Activated naive CD4-positive, alpha-beta T cell treated with anti-CD3 and anti-CD28 coated beads, Interleukin-2, amount 10 ng/mL, durations not matched to agents 7 days and 5 days (primary cell): ENCODE measurements at regions not wholly inside any gene's neighbourhood (a gene's known extent, or its start where the extent isn't known, plus 50 kb on each side); places are given as distances from the start of the nearest gene placed in this dataset.

Source experiments
- CTCF ChIA-PET: fragments of 350-600 bp; sonication (Branson Sonifier 250); formaldehyde crosslinking; loops from one replicate; lab custom pipeline; 2021; ENCODE audit warnings: antibody characterized with exemption; lab: Charles Lee
- DNase-seq: peaks from one replicate; pipeline ENCODE4 v3.0.0-alpha.2; 2020
- H3K27ac Mint-ChIP-seq: one replicate; pipeline ENCODE4 v1.8.0; 2021; ENCODE audit warnings: mild to moderate bottlenecking, moderate library complexity, mixed read lengths
- H3K27me3 Mint-ChIP-seq: one replicate; pipeline ENCODE4 v1.8.0; 2021; ENCODE audit warnings: mild to moderate bottlenecking, mixed read lengths
- H3K36me3 Mint-ChIP-seq: one replicate; pipeline ENCODE4 v1.8.0; 2021; ENCODE audit warnings: mixed read lengths
- H3K4me1 Mint-ChIP-seq: one replicate; pipeline ENCODE4 v1.8.0; 2021; ENCODE audit warnings: mixed read lengths
- H3K4me3 Mint-ChIP-seq: one replicate; pipeline ENCODE4 v1.8.0; 2021; ENCODE audit warnings: mild to moderate bottlenecking, moderate library complexity, mixed read lengths
- H3K9me3 Mint-ChIP-seq: one replicate; pipeline ENCODE4 v1.8.0; 2021; ENCODE audit warnings: mixed read lengths

GRCh38 chr11:116420030-116420429 lies 352.8 kb downstream of the BUD13 start:
- Mint-ChIP-seq H3K9me3 (no peaks in the 10 kb centered on the region), H3K4me1 (no peaks in the 10 kb centered on the region), H3K36me3 (no peaks in the 10 kb centered on the region), H3K27me3 (peaks cover 5% of the 10 kb centered on the region), H3K4me3 (no peak overlapping the region), H3K27ac (no peak overlapping the region)
- no peak for DNase-seq
- CTCF ChIA-PET: no interaction called here

DNA sequence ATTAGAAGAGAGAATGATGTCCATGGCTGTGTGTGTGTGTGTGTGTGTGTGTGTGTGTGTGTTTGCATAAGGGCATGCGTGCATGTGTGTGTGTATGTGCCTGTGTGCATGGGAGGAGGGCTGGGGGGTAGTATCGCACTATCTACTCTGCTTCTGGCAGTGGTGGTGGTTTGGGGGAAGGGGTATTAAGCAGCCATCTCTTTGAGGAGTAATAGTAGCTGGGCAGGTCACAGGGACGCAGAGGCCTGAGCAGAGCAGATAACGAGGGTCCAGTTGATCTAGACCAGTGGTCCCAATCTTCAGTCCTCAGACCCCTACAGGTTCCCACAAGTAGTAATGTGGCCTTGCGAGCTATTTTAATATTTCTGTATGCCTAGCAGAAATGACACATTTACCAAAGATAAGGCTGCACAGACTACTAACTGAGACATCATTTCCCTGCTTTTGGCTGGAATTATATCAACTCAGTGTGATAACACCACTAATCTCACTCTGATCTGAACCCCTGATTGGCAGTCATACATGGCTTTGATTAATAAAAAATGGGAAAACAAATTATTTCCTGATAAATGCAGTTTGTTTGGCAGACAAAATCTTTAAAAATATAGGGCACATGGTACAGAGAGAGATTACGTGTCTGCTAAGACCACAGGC lies 354.3 kb downstream of the BUD13 start:
- Mint-ChIP-seq H3K27ac (no peak overlapping the region), H3K36me3 (no peaks in the 10 kb centered on the region), H3K4me1 (no peaks in the 10 kb centered on the region), H3K4me3 (no peak overlapping the region), H3K27me3 (peaks cover 5% of the 10 kb centered on the region), H3K9me3 (no peaks in the 10 kb centered on the region)
- CTCF ChIA-PET: no interaction called here
- DNase-seq: no peak

- CTCF ChIA-PET: no interaction called here
- no peaks in the 10 kb centered on the region for H3K4me1 Mint-ChIP-seq
- H3K9me3 Mint-ChIP-seq: no peaks in the 10 kb centered on the region
- peaks cover 5% of the 10 kb centered on the region for H3K27me3 Mint-ChIP-seq
- H3K36me3 Mint-ChIP-seq: no peaks in the 10 kb centered on the region
- H3K27ac Mint-ChIP-seq: no peak overlapping the region
- no peak overlapping the region for H3K4me3 Mint-ChIP-seq
- no peak for DNase-seq
Observed at GRCh38 chr11:116416852-116417251, 355.9 kb downstream of the BUD13 start.

DNA sequence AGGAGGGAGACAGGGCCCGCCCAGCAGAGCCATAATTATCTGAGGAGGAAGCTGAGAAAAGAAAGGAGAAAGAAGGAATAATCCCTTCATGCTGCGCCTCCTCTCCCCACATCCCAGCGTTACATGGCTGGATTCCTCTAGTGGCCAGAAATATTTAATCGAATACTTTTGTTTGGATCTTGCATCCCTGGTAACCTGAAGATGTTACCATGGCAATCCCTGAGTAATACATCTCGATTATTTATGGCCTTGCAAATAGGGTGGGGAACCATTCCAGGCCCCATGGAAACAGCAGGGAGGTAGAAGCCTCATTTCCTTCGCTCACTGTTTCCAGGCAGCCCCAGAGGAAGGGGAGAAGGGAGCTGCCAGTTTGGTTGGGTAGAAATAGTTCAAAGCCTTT lies 357.7 kb downstream of the BUD13 start:
- H3K27me3 Mint-ChIP-seq: peaks cover 9% of the 10 kb centered on the region
- CTCF ChIA-PET: no interaction called here
- H3K27ac Mint-ChIP-seq: no peak overlapping the region
- no peak for DNase-seq
- no peaks in the 10 kb centered on the region for H3K9me3 Mint-ChIP-seq
- H3K4me3 Mint-ChIP-seq: no peak overlapping the region
- H3K4me1 Mint-ChIP-seq: no peaks in the 10 kb centered on the region
- H3K36me3 Mint-ChIP-seq: no peaks in the 10 kb centered on the region

DNA sequence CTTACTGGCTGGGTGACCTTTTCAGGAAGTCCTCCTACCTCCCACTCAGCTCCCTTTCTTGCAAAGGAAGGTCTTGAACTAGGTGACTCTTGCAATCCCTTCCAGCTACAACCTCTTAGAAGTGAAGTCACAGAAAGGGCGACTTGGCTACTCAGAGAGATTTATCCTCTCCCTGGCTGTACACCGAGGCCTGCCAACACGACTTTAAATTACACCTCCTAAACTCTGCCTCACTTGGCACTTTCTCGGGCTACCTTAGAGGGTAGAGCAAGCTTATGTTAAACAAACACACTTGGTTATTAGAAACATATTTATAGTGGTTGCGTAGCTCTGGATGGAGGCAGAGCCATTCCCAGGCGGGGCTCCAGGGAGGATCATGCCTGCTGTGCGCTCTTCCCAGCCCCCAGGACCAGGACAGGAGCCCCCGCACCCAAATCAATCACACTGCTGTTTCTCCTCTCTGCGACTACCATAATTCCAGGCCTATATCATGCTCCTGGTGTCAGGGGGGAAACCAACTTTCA lies 358.4 kb downstream of the BUD13 start:
- no peak overlapping the region for H3K4me3 Mint-ChIP-seq
- no peak for DNase-seq

DNA sequence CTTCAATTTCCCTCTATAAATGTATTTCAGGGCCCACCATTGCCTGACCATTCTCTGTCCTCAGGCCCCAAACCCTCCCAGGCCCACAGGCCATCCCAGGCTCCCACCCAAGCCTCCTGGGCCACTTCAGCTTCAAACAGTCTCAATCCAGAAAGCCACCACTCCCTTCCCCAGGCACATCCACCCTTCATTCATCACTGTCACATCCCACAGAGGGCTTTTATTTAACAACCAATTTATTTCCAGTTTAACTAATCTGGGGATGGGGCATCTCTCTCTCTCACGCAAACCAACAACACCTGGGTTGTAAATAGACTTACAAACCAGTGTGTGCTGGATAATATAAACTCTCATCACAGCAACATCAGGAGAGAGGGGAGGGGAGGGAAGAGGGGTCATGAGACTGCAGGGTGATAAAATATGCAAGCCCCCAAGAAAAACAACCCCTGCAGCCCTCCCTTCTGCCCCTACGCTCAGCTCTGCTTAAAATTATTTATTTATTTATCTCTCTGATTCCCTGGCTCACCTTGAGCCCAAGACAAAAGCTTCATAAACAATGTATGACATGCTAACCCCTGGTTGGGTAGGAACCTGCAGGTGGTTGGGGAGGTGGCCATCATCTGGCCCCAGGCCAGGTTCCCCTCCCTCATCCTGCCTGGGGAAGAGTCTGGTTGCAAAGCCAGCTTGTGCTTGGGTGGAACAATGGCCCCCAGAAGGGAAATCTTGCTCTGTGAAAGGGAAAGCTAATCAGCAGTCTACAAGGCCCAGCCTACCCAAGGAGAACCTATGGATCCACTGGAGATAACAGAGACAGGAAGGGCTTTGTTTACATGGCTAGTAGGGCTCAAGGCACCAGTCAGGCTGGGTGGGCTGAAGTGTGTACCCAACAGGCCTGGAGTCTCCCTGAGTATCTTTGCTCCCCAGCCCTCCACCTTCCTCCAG lies 359.2 kb downstream of the BUD13 start:
- Mint-ChIP-seq H3K27me3 (peaks cover 9% of the 10 kb centered on the region), H3K27ac (no peak overlapping the region), H3K36me3 (no peaks in the 10 kb centered on the region), H3K4me1 (no peaks in the 10 kb centered on the region), H3K4me3 (no peak overlapping the region), H3K9me3 (no peaks in the 10 kb centered on the region)
- CTCF ChIA-PET: no interaction called here
- DNase-seq: no peak

More for the DNA sequence above, 358.4 kb downstream of the BUD13 start:
- Mint-ChIP-seq H3K9me3 (no peaks in the 10 kb centered on the region), H3K27me3 (peaks cover 9% of the 10 kb centered on the region), H3K27ac (no peak overlapping the region), H3K36me3 (no peaks in the 10 kb centered on the region), H3K4me1 (no peaks in the 10 kb centered on the region)
- CTCF ChIA-PET: no interaction called here

- Mint-ChIP-seq H3K27me3 (peaks cover 7% of the 10 kb centered on the region), H3K36me3 (no peaks in the 10 kb centered on the region), H3K4me1 (no peaks in the 10 kb centered on the region), H3K9me3 (no peaks in the 10 kb centered on the region), H3K4me3 (no peak overlapping the region), H3K27ac (no peak overlapping the region)
- no peak for DNase-seq
- CTCF ChIA-PET: no interaction called here
Observed at GRCh38 chr11:116412118-116412889, 360.5 kb downstream of the BUD13 start.

GRCh38 chr11:116409238-116409637 lies 363.5 kb downstream of the BUD13 start:
- Mint-ChIP-seq H3K9me3 (no peaks in the 10 kb centered on the region), H3K4me1 (no peaks in the 10 kb centered on the region), H3K27ac (no peak overlapping the region), H3K36me3 (no peaks in the 10 kb centered on the region), H3K4me3 (no peak overlapping the region), H3K27me3 (peaks cover 4% of the 10 kb centered on the region)
- CTCF ChIA-PET: no interaction called here
- DNase-seq: no peak

DNA sequence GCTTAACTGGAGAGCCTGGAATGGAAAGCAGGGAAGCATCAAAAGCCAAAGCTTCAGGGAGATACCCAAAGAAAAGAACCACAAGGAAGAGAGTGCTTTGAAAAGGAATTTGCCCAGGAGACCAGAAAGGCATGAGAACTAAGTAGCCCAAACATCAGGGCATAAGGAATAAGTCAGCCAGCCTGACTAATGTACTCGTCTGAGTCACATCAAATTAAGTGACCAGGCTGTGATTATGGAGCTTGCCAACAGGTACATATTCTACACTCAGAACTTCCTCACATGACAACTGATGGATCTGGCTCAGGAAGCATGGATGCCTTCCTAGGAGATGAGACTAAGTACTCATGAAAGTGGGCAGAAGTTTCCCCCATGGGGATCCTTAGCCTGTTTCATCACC lies 366.7 kb downstream of the BUD13 start:
- H3K4me1 Mint-ChIP-seq: no peaks in the 10 kb centered on the region
- peaks cover 4% of the 10 kb centered on the region for H3K27me3 Mint-ChIP-seq
- DNase-seq: no peak
- no peaks in the 10 kb centered on the region for H3K36me3 Mint-ChIP-seq
- H3K4me3 Mint-ChIP-seq: no peak overlapping the region
- CTCF ChIA-PET: no interaction called here
- no peaks in the 10 kb centered on the region for H3K9me3 Mint-ChIP-seq
- H3K27ac Mint-ChIP-seq: no peak overlapping the region

DNA sequence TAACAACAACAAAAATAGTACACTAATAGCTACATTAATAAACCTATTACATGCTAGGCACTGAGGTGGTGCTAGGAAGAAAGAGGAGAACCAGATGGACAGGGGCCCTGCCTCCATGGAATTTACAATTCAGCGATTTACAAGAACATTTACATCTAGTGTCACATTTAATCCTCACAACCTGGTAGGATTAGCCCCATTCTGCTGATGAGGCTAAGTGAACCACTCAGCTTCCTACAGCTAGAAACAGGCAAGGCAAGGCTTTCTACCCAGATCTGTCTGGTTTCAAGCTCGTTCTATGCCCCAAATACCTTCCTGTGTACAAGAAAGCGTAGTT lies 368.4 kb downstream of the BUD13 start:
- H3K4me1 Mint-ChIP-seq: no peaks in the 10 kb centered on the region
- H3K27ac Mint-ChIP-seq: no peak overlapping the region
- H3K9me3 Mint-ChIP-seq: no peaks in the 10 kb centered on the region
- H3K4me3 Mint-ChIP-seq: no peak overlapping the region
- H3K36me3 Mint-ChIP-seq: no peaks in the 10 kb centered on the region
- no peaks in the 10 kb centered on the region for H3K27me3 Mint-ChIP-seq
- CTCF ChIA-PET: no interaction called here
- no peak for DNase-seq

DNA sequence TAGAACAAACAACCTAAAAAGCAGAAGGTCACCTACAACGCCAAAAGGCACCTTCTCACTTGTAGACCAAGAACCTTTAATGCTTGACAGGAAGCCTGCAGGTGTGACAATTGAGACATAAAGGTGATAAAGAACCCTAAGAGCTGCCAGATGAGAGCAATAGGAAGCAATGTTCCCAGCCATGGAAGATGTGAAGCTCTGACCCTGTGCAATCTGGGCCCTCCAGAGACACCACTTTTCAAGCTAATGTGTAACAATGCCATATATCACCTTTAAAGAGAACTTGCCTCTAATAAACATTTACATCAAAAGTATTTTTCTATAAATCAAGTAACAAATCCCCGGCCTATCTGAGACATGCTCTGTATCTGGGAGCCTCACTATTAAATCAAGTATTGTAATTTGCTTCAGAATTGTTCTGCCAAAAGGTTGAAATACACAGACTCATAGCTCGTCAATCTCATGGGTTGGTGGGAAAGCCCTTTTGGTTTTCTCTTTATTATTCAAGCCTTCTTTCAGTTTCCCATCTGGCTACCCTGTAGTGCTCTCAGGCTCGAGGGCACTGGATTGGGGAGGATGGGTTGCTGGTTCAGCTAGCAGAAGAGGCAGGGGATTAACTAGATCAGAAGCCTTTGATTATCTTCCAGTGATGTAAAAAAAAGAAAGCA lies 368.9 kb downstream of the BUD13 start:
- Mint-ChIP-seq H3K27ac (no peak overlapping the region), H3K27me3 (no peaks in the 10 kb centered on the region), H3K4me1 (no peaks in the 10 kb centered on the region), H3K9me3 (no peaks in the 10 kb centered on the region), H3K36me3 (no peaks in the 10 kb centered on the region), H3K4me3 (no peak overlapping the region)
- no peak for DNase-seq
- CTCF ChIA-PET: no interaction called here

DNA sequence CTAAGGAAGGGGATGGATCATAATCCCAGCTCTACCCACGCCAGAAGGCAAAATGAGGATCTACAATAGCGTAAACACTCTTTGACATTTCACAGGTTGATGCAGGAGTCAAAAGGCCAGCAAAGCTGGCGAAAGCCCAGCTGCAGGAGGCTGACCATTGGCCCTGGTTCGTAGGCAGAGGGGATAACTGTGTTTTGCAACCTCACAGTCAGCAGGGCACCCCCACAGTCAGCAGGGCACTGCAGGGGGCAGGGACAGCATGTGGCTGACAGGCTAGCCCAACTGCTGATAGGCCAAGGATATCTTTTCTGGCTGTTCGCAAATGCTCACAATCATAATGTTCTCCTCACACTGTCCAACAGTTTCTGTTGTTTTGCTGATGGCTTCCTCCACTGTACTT lies 372.7 kb downstream of the BUD13 start:
- CTCF ChIA-PET: no interaction called here
- H3K9me3 Mint-ChIP-seq: no peaks in the 10 kb centered on the region
- no peak overlapping the region for H3K27ac Mint-ChIP-seq
- H3K36me3 Mint-ChIP-seq: no peaks in the 10 kb centered on the region
- H3K4me1 Mint-ChIP-seq: no peaks in the 10 kb centered on the region
- no peaks in the 10 kb centered on the region for H3K27me3 Mint-ChIP-seq
- no peak for DNase-seq
- no peak overlapping the region for H3K4me3 Mint-ChIP-seq

DNA sequence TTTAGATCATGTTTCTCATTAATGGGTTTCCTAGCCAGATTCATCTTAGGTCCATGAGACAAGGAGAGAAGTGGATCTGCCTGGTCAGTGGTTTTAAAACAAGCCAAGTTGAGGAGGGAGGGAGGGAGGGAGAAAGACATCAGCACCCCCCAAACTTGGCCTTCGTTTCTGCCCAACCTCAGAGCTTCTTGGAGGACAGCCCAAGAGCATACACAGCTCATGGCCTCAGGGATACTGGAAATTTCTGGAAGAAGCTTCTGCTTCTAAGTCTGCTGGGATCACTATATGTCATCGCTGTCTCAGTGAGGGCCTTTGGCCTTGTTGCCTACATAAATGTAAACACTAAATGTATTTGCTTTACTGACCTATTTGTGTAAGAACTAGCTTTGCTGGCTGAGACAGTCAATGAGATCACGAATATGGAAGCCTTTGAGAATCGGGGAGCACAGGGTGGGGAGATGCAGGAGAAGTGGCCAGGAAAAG lies 375.1 kb downstream of the BUD13 start:
- CTCF ChIA-PET: no interaction called here

GRCh38 chr11:116396331-116396730 lies 376.5 kb downstream of the BUD13 start:
- CTCF ChIA-PET: no interaction called here
- Mint-ChIP-seq H3K36me3 (no peaks in the 10 kb centered on the region), H3K4me3 (no peak overlapping the region), H3K4me1 (no peaks in the 10 kb centered on the region), H3K27me3 (no peaks in the 10 kb centered on the region), H3K27ac (no peak overlapping the region), H3K9me3 (no peaks in the 10 kb centered on the region)
- no peak for DNase-seq

More for the DNA sequence above, 375.1 kb downstream of the BUD13 start:
- Mint-ChIP-seq H3K36me3 (no peaks in the 10 kb centered on the region), H3K27me3 (no peaks in the 10 kb centered on the region), H3K27ac (no peak overlapping the region), H3K4me3 (no peak overlapping the region), H3K4me1 (no peaks in the 10 kb centered on the region), H3K9me3 (no peaks in the 10 kb centered on the region)
- no peak for DNase-seq
